HL-60 (cell line): ENCODE measurements at regions not wholly inside any gene's neighbourhood (a gene's known extent, or its start where the extent isn't known, plus 50 kb on each side); places are given as distances from the start of the nearest gene placed in this dataset.

Source experiments
- DNase-seq, 2 experiments: peaks; one replicate each; pipeline ENCODE4 v3.0.0-alpha.2; 2010 to 2020; ENCODE audit warnings: low read depth in 1 of 2, low spot score in 1 of 2
- H3K27ac ChIP-seq: fragments of 250-450 bp; sonication (Bioruptor Pico); replicated peaks from 2 replicates; pipeline ENCODE4 v1.5.1; 2020; ENCODE audit warnings: mild to moderate bottlenecking, moderate library complexity
- H3K27me3 ChIP-seq: fragments of 250-450 bp; sonication (Bioruptor Pico); 2 replicates; pipeline ENCODE4 v1.5.1; 2021; ENCODE audit warnings: mild to moderate bottlenecking, moderate library complexity; ENCODE audit not compliant: insufficient read depth, poor library complexity, severe bottlenecking
- H3K4me3 ChIP-seq: replicated peaks from 2 replicates; pipeline ENCODE4 v1.5.1; 2011; ENCODE audit warnings: mild to moderate bottlenecking, control low read depth, low read length; ENCODE audit not compliant: insufficient read depth
- CTCF ChIP-seq: IDR thresholded peaks from one replicate; pipeline ENCODE4 v1.5.1; 2011; ENCODE audit warnings: low read length, control low read depth, inconsistent platforms; ENCODE audit not compliant: insufficient read depth
- GABPA ChIP-seq: IDR thresholded peaks from 2 replicates; pipeline ENCODE4 v1.6.1; 2012; ENCODE audit warnings: low read depth
- POLR2AphosphoS5 ChIP-seq: IDR thresholded peaks from 2 replicates; pipeline ENCODE4 v1.6.1; 2012; ENCODE audit warnings: low read depth
- REST ChIP-seq: IDR thresholded peaks from 2 replicates; pipeline ENCODE4 v1.6.1; 2012; ENCODE audit warnings: low read depth; ENCODE audit not compliant: insufficient replicate concordance
- SPI1 ChIP-seq: IDR thresholded peaks from 2 replicates; pipeline ENCODE4 v1.6.1; 2012; ENCODE audit warnings: low read depth, mild to moderate bottlenecking, borderline replicate concordance

GRCh38 chr2:144258154-144258553 lies 261.8 kb downstream of the ZEB2 start:
- DNase-seq: no peak
- no peaks in the 10 kb centered on the region for H3K27me3 ChIP-seq

GRCh38 chr2:144256996-144257707 lies 262.8 kb downstream of the ZEB2 start:
- no peak overlapping the region for H3K27ac ChIP-seq
- TF ChIP-seq REST: no peak
- TF ChIP-seq SPI1: no peak
- no peak for TF ChIP-seq CTCF
- TF ChIP-seq POLR2AphosphoS5: no peak
- no peak for TF ChIP-seq GABPA
- DNase-seq: no peak
- H3K27me3 ChIP-seq: no peaks in the 10 kb centered on the region
- H3K4me3 ChIP-seq: no peak overlapping the region

More at GRCh38 chr2:144258154-144258553, 261.8 kb downstream of the ZEB2 start:
- Histone ChIP-seq H3K27ac (no peak overlapping the region), H3K4me3 (no peak overlapping the region)
- TF ChIP-seq POLR2AphosphoS5: no peak
- TF ChIP-seq SPI1: no peak
- no peak for TF ChIP-seq CTCF

- H3K4me3 ChIP-seq: no peak overlapping the region
- DNase-seq: no peak
- TF ChIP-seq POLR2AphosphoS5 (no peak), CTCF (no peak)
- no peak overlapping the region for H3K27ac ChIP-seq
- no peaks in the 10 kb centered on the region for H3K27me3 ChIP-seq
Observed at GRCh38 chr2:144254342-144255235, 265.3 kb downstream of the ZEB2 start.

- Histone ChIP-seq H3K27ac (no peak overlapping the region), H3K27me3 (no peaks in the 10 kb centered on the region), H3K4me3 (no peak overlapping the region)
- DNase-seq: no peak
- TF ChIP-seq GABPA (no peak), SPI1 (no peak), POLR2AphosphoS5 (no peak), CTCF (no peak), REST (no peak)
Observed at GRCh38 chr2:144253743-144254142, 266.2 kb downstream of the ZEB2 start.
